ENCODE measurements at regions not wholly inside any gene's neighbourhood (a gene's known extent, or its start where the extent isn't known, plus 50 kb on each side); places are given as distances from the start of the nearest gene placed in this dataset.

DNA sequence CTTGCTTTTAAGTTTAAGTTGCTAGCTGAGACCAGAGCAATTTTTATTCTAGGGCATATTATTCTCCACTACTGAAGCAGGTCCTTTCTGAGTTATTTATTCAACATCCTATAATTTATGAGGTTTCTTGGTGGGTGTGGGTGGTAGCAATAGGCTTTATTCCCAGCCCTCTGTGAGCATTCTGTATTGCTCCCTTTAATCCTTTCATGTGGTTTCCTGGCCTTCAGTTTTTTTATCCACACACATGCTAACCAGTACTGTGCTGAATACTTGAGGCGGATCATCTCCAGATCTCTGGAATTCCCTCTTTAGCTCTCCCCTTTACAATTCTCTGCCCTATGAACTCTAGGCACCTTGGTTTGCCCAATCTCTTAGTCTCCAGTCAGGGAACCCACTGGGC, 91.8 kb upstream of the GLRA1 start:
- Histone ChIP-seq H2AFZ (ENCODE audit: low read depth, low read length, poor library complexity, severe bottlenecking) (no peak overlapping the region), H3K79me2 (ENCODE audit: insufficient read depth, low read length) (no peaks in the 10 kb centered on the region), H3K4me1 (ENCODE audit: control insufficient read depth in 1 of 2, insufficient read depth in 2 of 2, low read length in 2 of 2) (no peaks in the 10 kb centered on the region), H3K27me3 (ENCODE audit: insufficient read depth, low read length) (0 out of 2 replicates have a peak, but pooled peaks cover 14% of the 10 kb centered on the region), H3K36me3 (ENCODE audit: control insufficient read depth in 1 of 2, insufficient read depth in 2 of 2, low read length in 2 of 2) (no peaks in the 10 kb centered on the region), H3K9ac (ENCODE audit: low read length) (no peak overlapping the region), H3K9me3 (ENCODE audit: control insufficient read depth in 1 of 2, insufficient read depth in 1 of 2, low read depth in 1 of 2, low read length in 2 of 2) (no peaks in the 10 kb centered on the region), H4K20me1 (ENCODE audit: insufficient read depth) (no peaks in the 10 kb centered on the region), H3K27ac (ENCODE audit: low read depth, low read length) (no peak overlapping the region), H3K9me2 (ENCODE audit: insufficient read depth) (no peaks in the 10 kb centered on the region), H3K4me3 (replicated peaks in 1 of 2; ENCODE audit: low read depth in 1 of 2, low read length in 2 of 2) (no peak overlapping the region), H3K4me2 (ENCODE audit: low read length) (no peak overlapping the region)
- TF ChIP-seq, protein P1, sequence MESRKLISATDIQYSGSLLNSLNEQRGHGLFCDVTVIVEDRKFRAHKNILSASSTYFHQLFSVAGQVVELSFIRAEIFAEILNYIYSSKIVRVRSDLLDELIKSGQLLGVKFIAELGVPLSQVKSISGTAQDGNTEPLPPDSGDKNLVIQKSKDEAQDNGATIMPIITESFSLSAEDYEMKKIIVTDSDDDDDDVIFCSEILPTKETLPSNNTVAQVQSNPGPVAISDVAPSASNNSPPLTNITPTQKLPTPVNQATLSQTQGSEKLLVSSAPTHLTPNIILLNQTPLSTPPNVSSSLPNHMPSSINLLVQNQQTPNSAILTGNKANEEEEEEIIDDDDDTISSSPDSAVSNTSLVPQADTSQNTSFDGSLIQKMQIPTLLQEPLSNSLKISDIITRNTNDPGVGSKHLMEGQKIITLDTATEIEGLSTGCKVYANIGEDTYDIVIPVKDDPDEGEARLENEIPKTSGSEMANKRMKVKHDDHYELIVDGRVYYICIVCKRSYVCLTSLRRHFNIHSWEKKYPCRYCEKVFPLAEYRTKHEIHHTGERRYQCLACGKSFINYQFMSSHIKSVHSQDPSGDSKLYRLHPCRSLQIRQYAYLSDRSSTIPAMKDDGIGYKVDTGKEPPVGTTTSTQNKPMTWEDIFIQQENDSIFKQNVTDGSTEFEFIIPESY (IDR thresholded peaks at IDR 0.05; ENCODE audit: extremely low read depth, insufficient replicate concordance, low read length), result no peak
- TF ChIP-seq EZH2phosphoT487 (IDR thresholded peaks at IDR 0.05; ENCODE audit: borderline replicate concordance), result no peak
- no peak for TF ChIP-seq EZH2 (IDR thresholded peaks at IDR 0.05)
- no peak for TF ChIP-seq SP1 (IDR thresholded peaks at IDR 0.05; ENCODE audit: low read depth)
- TF ChIP-seq CBX3 (IDR thresholded peaks at IDR 0.05; ENCODE audit: low read depth), result no peak
- TF ChIP-seq, protein P2, sequence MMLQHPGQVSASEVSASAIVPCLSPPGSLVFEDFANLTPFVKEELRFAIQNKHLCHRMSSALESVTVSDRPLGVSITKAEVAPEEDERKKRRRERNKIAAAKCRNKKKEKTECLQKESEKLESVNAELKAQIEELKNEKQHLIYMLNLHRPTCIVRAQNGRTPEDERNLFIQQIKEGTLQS (IDR thresholded peaks at IDR 0.05), result no peak
- TF ChIP-seq ZNF274 (IDR thresholded peaks at IDR 0.05; ENCODE audit: low read depth, low read length), result no peak
- BruUV-seq (replicated peaks), result no TSS peak
- CTCF ChIA-PET, result no interaction called here
- intact Hi-C loops (cut with micrococcal nuclease), result no loop called here
- POLR2A ChIA-PET, result no interaction called here
- ATAC-seq (no peak), DNase-seq (ENCODE audit: low read depth, low spot score) (no peak)
- RAD21 ChIA-PET (ENCODE audit: low non-redundant PET in 1 of 2, low total read pairs in 2 of 2, uncharacterized antibody in 2 of 2, unreplicated experiment in 2 of 2), result no interaction called here

DNA sequence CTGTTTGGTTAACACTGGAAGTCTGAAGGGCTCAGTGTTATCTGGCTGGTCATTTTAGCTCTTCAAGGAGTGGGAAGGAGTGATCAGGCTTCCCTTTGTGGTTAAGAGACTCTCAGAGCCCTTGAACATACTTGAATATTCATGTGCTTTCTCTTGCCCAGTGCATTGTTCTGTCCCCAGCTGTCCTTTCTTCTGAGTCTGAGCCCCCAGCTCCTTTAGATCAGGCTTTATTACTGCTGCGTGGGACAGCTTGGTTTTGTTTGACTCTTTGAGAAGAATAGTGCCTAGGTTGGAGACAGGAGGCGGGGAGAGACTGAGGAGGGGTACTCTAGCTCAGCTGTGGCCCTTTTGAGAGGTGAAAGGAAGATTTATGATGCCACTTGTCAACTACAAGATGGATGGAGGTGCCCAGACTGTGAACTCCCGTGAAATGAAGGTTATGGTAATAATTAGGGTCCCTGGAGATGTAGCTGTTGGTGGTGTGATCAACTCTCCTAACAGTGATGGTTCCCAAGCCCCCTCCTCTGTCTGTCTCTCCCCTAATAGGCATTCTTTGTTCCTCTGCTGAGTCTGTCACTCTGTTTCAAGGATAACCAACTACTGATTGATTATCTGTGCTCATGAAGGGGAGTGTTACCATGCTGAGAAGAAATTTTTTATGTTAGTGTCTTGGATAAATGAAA, 83.1 kb upstream of the GLRA1 start:
- Histone ChIP-seq H3K4me1 (ENCODE audit: control insufficient read depth in 1 of 2, insufficient read depth in 2 of 2, low read length in 2 of 2) (no peaks in the 10 kb centered on the region), H3K27ac (ENCODE audit: low read depth, low read length) (no peak overlapping the region), H3K4me3 (replicated peaks in 1 of 2; ENCODE audit: low read depth in 1 of 2, low read length in 2 of 2) (no peak overlapping the region), H3K79me2 (ENCODE audit: insufficient read depth, low read length) (no peaks in the 10 kb centered on the region), H3K9me3 (ENCODE audit: control insufficient read depth in 1 of 2, insufficient read depth in 1 of 2, low read depth in 1 of 2, low read length in 2 of 2) (no peaks in the 10 kb centered on the region), H4K20me1 (ENCODE audit: insufficient read depth) (no peaks in the 10 kb centered on the region), H3K9me2 (ENCODE audit: insufficient read depth) (no peaks in the 10 kb centered on the region), H2AFZ (ENCODE audit: low read depth, low read length, poor library complexity, severe bottlenecking) (no peak overlapping the region), H3K9ac (ENCODE audit: low read length) (no peak overlapping the region), H3K36me3 (ENCODE audit: control insufficient read depth in 1 of 2, insufficient read depth in 2 of 2, low read length in 2 of 2) (no peaks in the 10 kb centered on the region), H3K4me2 (ENCODE audit: low read length) (no peak overlapping the region), H3K27me3 (ENCODE audit: insufficient read depth, low read length) (peaks cover 13% of the 10 kb centered on the region)
- ATAC-seq (no peak), DNase-seq (ENCODE audit: low read depth, low spot score) (no peak)
- ChIA-PET RAD21 (ENCODE audit: low non-redundant PET in 1 of 2, low total read pairs in 2 of 2, uncharacterized antibody in 2 of 2, unreplicated experiment in 2 of 2) (no interaction called here), POLR2A (no interaction called here), CTCF (no interaction called here)
- TF ChIP-seq, protein P1 (IDR thresholded peaks at IDR 0.05; ENCODE audit: extremely low read depth, insufficient replicate concordance, low read length), result no peak
- TF ChIP-seq ZNF274 (IDR thresholded peaks at IDR 0.05; ENCODE audit: low read depth, low read length) (no peak), YY1 (IDR thresholded peaks at IDR 0.05; ENCODE audit: extremely low read depth, insufficient replicate concordance, low read depth, low read length) (no peak), SIN3A (IDR thresholded peaks at IDR 0.05; ENCODE audit: low read depth) (no peak), CEBPB (IDR thresholded peaks at IDR 0.05; ENCODE audit: low read depth) (no peak)
- intact Hi-C loops (cut with micrococcal nuclease), result no loop called here
- no TSS peak for BruUV-seq (replicated peaks)

Data from HCT116 (cell line).